ENCODE measurements at regions not wholly inside any gene's neighbourhood (a gene's known extent, or its start where the extent isn't known, plus 50 kb on each side); places are given as distances from the start of the nearest gene placed in this dataset.

DNA sequence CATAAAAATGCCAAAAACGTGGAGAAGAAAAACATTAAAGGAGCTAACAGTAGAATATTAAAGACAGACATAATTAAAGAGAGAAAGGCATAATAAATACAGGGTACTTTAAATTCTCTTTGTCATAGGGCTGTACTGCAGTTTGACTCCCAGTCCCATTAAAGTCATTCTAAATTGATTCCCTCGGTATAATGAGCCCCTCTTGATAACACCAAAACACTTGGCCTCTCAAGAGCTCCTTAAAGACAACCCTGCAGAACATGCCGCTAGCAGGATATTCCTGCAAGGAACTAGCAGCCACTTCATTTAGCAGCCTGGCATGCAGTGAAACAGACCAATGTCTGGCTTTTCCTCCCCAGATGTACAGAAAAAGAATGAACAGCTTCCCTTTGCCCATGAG lies 273.8 kb upstream of the ESRRG start:
- DNase-seq (no peak), ATAC-seq (ENCODE audit: low read depth) (no peak)
- Histone ChIP-seq H3K18ac (ENCODE audit: low read depth, low read length) (no peak overlapping the region), H3K9ac (ENCODE audit: low read depth, low read length) (no peak overlapping the region), H4K20me1 (ENCODE audit: insufficient read depth, low read length) (no peaks in the 10 kb centered on the region), H3K14ac (replicated peaks; ENCODE audit: low read depth, low read length) (no peak overlapping the region), H3K4me2 (ENCODE audit: low read depth, low read length) (no peak overlapping the region), H2BK5ac (ENCODE audit: low read depth, low read length, poor library complexity, severe bottlenecking) (no peak overlapping the region), H3K9me3 (ENCODE audit: control insufficient read depth, insufficient read depth, low read length) (no peaks in the 10 kb centered on the region), H2AFZ (replicated peaks; ENCODE audit: low read length, poor library complexity) (no peak overlapping the region), H3K4me1 (ENCODE audit: control insufficient read depth, insufficient read depth, low read length) (no peaks in the 10 kb centered on the region), H3K56ac (ENCODE audit: extremely low read depth, insufficient read depth, low read length) (no peak overlapping the region), H3K79me1 (ENCODE audit: low read depth in 1 of 2, low read length in 2 of 2) (no peaks in the 10 kb centered on the region), H3K4ac (ENCODE audit: low read depth, low read length) (no peak overlapping the region), H2AK9ac (replicated peaks; ENCODE audit: low read depth, low read length, poor library complexity) (no peak overlapping the region), H3K27me3 (ENCODE audit: control insufficient read depth, insufficient read depth, low read length) (no peaks in the 10 kb centered on the region), H2BK15ac (ENCODE audit: low read depth, low read length) (no peak overlapping the region), H2AK5ac (ENCODE audit: low read depth, low read length) (no peak overlapping the region), H2BK20ac (ENCODE audit: low read depth, low read length) (no peak overlapping the region), H3K27ac (ENCODE audit: insufficient read depth, low read length) (no peak overlapping the region), H3K36me3 (ENCODE audit: control insufficient read depth, insufficient read depth, low read length) (no peaks in the 10 kb centered on the region), H4K8ac (ENCODE audit: low read depth in 2 of 2, low read length in 2 of 2) (no peak overlapping the region), H3K4me3 (ENCODE audit: insufficient read depth, low read depth, low read length) (no peak overlapping the region), H2BK120ac (ENCODE audit: low read depth, low read length) (no peak overlapping the region), H4K5ac (ENCODE audit: low read depth, low read length) (no peak overlapping the region), H4K91ac (ENCODE audit: insufficient read depth, low read depth, low read length) (no peak overlapping the region), H3K23ac (ENCODE audit: low read depth, low read length) (no peak overlapping the region), H3K9me1 (ENCODE audit: insufficient read depth, low read length) (no peaks in the 10 kb centered on the region)
- in situ Hi-C loops (cut with MboI; ENCODE audit: low sequenced_read_pairs) (no loop called here), intact Hi-C loops (cut with micrococcal nuclease) (no loop called here), dilution Hi-C loops (cut with HindIII; ENCODE audit: low sequenced_read_pairs, unreplicated experiment) (no loop called here)
- ChIA-PET POLR2A (ENCODE audit: unreplicated experiment) (no interaction called here), CTCF (interaction anchor here (0.6 to 0.9 kb wide), 2 partner anchors 52 to 277 kb away, joined by 3 read pairs; no protein-coding TSS in a partner anchor)
- no TSS peak for BruUV-seq (replicated peaks)
- TF ChIP-seq RFX5 (IDR thresholded peaks at IDR 0.05; ENCODE audit: low read depth, low read length) (no peak), BHLHE40 (IDR thresholded peaks at IDR 0.05; ENCODE audit: low read depth, low read length) (no peak), CEBPB (IDR thresholded peaks at IDR 0.05; ENCODE audit: low read depth, low read length) (no peak), RCOR1 (IDR thresholded peaks at IDR 0.05; ENCODE audit: insufficient replicate concordance, low read length) (no peak)
- TF ChIP-seq, protein P1, sequence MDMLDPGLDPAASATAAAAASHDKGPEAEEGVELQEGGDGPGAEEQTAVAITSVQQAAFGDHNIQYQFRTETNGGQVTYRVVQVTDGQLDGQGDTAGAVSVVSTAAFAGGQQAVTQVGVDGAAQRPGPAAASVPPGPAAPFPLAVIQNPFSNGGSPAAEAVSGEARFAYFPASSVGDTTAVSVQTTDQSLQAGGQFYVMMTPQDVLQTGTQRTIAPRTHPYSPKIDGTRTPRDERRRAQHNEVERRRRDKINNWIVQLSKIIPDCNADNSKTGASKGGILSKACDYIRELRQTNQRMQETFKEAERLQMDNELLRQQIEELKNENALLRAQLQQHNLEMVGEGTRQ (IDR thresholded peaks at IDR 0.05; ENCODE audit: low read depth, low read length), result no peak
- WGBS, 2 experiments (ENCODE audit: extremely low coverage in 2 of 2, insufficient read length in 1 of 2), result 86% methylated on average over 1 of the region's 3 CpGs; no CpG with 5 or more reads in 1 of the 2 experiments

Data from IMR-90 (cell line).